Stimulated activated naive B cell treated with anti-CD40 and anti-IgM and Interleukin-4, amounts not matched to agents 10 μg/mL and 1 μg/mL and 100 μg/mL, for 72 hours (primary cell): ENCODE measurements at regions not wholly inside any gene's neighbourhood (a gene's known extent, or its start where the extent isn't known, plus 50 kb on each side); places are given as distances from the start of the nearest gene placed in this dataset.

ENCODE experiments used
- ATAC-seq, 2 donors: fragments of 150-1000 bp; cut with Tn5 transposase; replicated peaks; 2 replicates each; pipeline ENCODE4 v1.10.0; 2021; ENCODE audit warnings: moderate library complexity in 1 of 2
- DNase-seq: peaks from one replicate; pipeline ENCODE4 v3.0.0; 2021
- H3K27ac Mint-ChIP-seq: one replicate; pipeline ENCODE4 v1.8.0; 2022; ENCODE audit warnings: mild to moderate bottlenecking, mixed read lengths
- H3K27me3 Mint-ChIP-seq, 2 donors: one replicate each; pipeline ENCODE4 v1.8.0; 2022; ENCODE audit warnings: mixed read lengths in 2 of 2
- H3K36me3 Mint-ChIP-seq, 2 donors: one replicate each; pipeline ENCODE4 v1.8.0; 2022; ENCODE audit warnings: mixed read lengths in 2 of 2, mild to moderate bottlenecking in 1 of 2
- H3K4me1 Mint-ChIP-seq, 2 donors: one replicate each; pipeline ENCODE4 v1.8.0; 2022; ENCODE audit warnings: mixed read lengths in 2 of 2, mild to moderate bottlenecking in 1 of 2
- H3K4me3 Mint-ChIP-seq, 2 donors: one replicate each; pipeline ENCODE4 v1.8.0; 2022; ENCODE audit warnings: mild to moderate bottlenecking in 2 of 2, mixed read lengths in 2 of 2, moderate library complexity in 1 of 2
- H3K9me3 Mint-ChIP-seq, 2 donors: one replicate each; pipeline ENCODE4 v1.8.0; 2022; ENCODE audit warnings: mixed read lengths in 2 of 2, mild to moderate bottlenecking in 1 of 2

DNA sequence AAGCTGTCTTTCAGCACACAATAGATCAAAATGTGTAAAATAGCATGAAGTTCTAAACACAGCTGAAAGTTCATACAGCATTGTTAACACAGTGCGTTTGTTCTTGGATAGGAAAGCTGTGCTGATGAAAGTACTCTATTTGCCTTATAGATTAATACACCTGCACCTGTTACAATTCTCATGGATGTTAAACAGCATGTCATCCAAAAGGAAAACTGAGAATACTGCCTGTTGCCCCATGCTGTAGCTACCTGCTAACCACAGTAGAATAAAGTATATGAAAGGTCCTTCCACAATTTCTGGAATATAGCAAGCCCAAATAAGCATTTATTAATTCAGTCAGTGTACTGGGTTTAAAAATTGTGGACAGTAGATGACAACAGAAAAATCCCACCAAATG lies 166.7 kb upstream of the DTNA start:
- Mint-ChIP-seq H3K4me3 (no peak overlapping the region), H3K9me3 (peaks cover 0 to 6% of the 10 kb centered on the region in 2 donors), H3K27ac (no peak overlapping the region), H3K4me1 (no peaks in the 10 kb centered on the region), H3K27me3 (no peaks in the 10 kb centered on the region), H3K36me3 (no peaks in the 10 kb centered on the region)
- DNase-seq = no peak
- ATAC-seq = no peak

DNA sequence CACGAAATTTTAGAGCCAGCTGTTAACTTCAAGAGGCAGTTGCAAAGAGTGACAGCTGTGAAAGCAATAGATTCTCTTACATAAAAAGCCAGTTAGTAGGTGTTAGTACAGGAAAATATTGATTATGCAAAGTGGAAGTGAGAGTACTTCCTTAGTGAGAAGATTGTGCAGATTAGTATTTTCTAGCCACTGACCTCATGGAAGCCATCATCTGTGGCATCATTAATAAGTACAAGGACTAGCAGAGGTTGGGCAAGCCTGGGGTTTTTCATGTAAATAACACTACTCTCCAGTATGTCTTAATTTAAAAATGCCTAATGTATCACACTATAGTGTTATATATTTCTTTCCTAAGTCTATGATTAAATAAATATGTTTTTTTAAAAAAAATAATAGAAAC lies 166.2 kb upstream of the DTNA start:
- peaks cover 0 to 6% of the 10 kb centered on the region in 2 donors for H3K9me3 Mint-ChIP-seq
- no peak for DNase-seq

DNA sequence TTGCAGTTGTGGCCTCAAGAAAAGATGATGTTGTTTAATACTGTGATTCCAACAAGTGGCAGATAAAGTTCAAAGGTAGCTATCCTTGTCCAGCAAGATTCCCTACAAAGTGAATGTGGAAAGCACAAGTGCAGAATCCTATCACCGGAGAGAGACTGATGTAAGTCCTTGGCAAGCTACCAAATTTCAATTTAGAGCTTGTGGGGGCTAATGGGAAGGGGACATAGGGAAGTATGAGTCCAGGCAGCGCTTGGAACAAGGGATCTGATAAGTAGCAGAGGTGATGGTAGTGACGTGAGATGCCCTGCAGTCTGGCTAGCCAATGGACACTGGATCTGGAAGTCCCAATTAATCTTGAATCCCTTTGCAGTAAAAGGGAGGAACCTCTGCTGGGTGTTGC lies 165.2 kb upstream of the DTNA start:
- Mint-ChIP-seq H3K4me3 (no peak overlapping the region), H3K27ac (no peak overlapping the region), H3K27me3 (no peaks in the 10 kb centered on the region), H3K9me3 (peaks cover 0 to 6% of the 10 kb centered on the region in 2 donors), H3K4me1 (no peaks in the 10 kb centered on the region), H3K36me3 (no peaks in the 10 kb centered on the region)
- ATAC-seq = no peak
- no peak for DNase-seq

More for the DNA sequence above, 166.2 kb upstream of the DTNA start:
- H3K36me3 Mint-ChIP-seq = no peaks in the 10 kb centered on the region
- ATAC-seq = no peak
- H3K27me3 Mint-ChIP-seq = no peaks in the 10 kb centered on the region
- H3K27ac Mint-ChIP-seq = no peak overlapping the region
- no peak overlapping the region for H3K4me3 Mint-ChIP-seq
- H3K4me1 Mint-ChIP-seq = no peaks in the 10 kb centered on the region

DNA sequence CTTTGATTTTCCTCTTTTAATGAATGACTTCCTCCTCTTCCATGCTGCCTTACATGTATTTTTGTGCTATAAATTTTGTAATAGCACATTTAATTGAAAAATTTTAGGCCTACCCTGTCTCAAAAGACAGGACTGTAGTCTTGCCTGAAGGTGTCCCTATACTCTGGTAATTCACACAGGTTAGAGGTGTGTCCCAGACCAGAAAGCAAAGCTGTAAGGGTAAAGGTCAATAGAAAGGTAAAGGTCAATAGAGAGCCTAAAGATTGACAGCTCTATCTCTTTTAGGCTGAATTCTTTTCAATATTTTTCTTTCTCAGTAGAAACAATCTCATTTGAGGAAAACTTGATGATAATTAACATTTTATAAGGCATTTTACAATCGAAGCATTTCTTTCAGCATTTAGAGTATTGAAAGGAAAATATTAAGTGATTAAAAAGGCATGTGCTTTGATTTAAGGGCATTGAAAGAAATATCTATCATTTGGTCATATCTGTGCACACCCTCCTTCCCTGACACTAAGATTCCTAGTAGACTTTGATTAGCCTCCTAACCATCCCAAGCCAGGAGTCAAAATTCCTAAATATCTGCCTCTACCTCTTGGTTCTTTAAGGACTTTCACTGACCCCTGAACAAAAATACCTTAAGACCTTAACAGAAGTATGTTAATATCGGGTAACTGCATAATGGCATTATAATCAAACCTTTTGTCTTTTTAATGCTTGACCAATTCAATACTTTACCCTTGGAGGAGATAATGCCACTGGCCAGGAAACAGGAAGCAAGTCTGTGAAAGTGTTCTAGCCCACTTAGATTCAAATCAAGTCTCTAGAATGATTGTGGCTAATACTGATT lies 161.8 kb upstream of the DTNA start:
- no peaks in the 10 kb centered on the region for H3K4me1 Mint-ChIP-seq
- H3K9me3 Mint-ChIP-seq = peaks cover 0 to 5% of the 10 kb centered on the region in 2 donors
- no peak for ATAC-seq
- H3K27ac Mint-ChIP-seq = no peak overlapping the region
- H3K4me3 Mint-ChIP-seq = no peak overlapping the region
- H3K27me3 Mint-ChIP-seq = no peaks in the 10 kb centered on the region
- no peaks in the 10 kb centered on the region for H3K36me3 Mint-ChIP-seq
- no peak for DNase-seq

- ATAC-seq (no peak), DNase-seq (no peak)
- H3K4me3 Mint-ChIP-seq = no peak overlapping the region
- H3K4me1 Mint-ChIP-seq = no peaks in the 10 kb centered on the region
- H3K36me3 Mint-ChIP-seq = no peaks in the 10 kb centered on the region
- H3K27me3 Mint-ChIP-seq = no peaks in the 10 kb centered on the region
- H3K9me3 Mint-ChIP-seq = peaks cover 0 to 5% of the 10 kb centered on the region in 2 donors
- no peak overlapping the region for H3K27ac Mint-ChIP-seq
Observed at GRCh38 chr18:34548973-34549294, 161.2 kb upstream of the DTNA start.

- no peak overlapping the region for H3K27ac Mint-ChIP-seq
- H3K27me3 Mint-ChIP-seq = no peaks in the 10 kb centered on the region
- H3K4me3 Mint-ChIP-seq = no peak overlapping the region
- no peak for ATAC-seq
- no peak for DNase-seq
- H3K9me3 Mint-ChIP-seq = peaks cover 0 to 5% of the 10 kb centered on the region in 2 donors
- H3K4me1 Mint-ChIP-seq = no peaks in the 10 kb centered on the region
- no peaks in the 10 kb centered on the region for H3K36me3 Mint-ChIP-seq
Observed at GRCh38 chr18:34549367-34549766, 160.7 kb upstream of the DTNA start.

DNA sequence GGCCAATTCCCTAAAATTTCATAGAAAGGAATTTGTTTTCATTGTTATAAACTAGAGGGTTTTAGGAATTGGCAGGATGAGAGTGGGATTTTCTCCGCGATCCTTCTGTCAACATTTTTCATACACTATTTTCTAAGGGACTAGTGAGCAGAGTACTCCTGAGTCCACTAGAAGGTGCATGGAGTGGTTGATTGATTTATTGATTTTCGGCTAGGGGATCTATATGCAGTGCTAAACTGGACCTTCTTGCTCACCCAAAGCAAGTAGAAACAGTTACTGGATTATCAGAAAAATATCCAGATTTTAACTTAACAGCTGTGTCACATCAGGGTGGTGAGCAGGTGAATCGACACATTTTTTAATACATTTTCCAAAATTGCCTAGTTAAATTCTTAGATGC lies 159.9 kb upstream of the DTNA start:
- Mint-ChIP-seq H3K27ac (no peak overlapping the region), H3K27me3 (no peaks in the 10 kb centered on the region), H3K9me3 (peaks cover under 1 to 2% of the 10 kb centered on the region in 2 donors), H3K4me1 (no peaks in the 10 kb centered on the region), H3K4me3 (no peak overlapping the region), H3K36me3 (no peaks in the 10 kb centered on the region)
- ATAC-seq = no peak
- no peak for DNase-seq

- H3K36me3 Mint-ChIP-seq = no peaks in the 10 kb centered on the region
- H3K9me3 Mint-ChIP-seq = peaks cover 3 to 4% of the 10 kb centered on the region in 2 donors
- H3K27me3 Mint-ChIP-seq = no peaks in the 10 kb centered on the region
- no peak for ATAC-seq
- H3K4me1 Mint-ChIP-seq = no peaks in the 10 kb centered on the region
- H3K27ac Mint-ChIP-seq = no peak overlapping the region
- DNase-seq = no peak
- no peak overlapping the region for H3K4me3 Mint-ChIP-seq
Observed at GRCh38 chr18:34550902-34551301, 159.2 kb upstream of the DTNA start.

- ATAC-seq (no peak), DNase-seq (no peak)
- Mint-ChIP-seq H3K27me3 (no peaks in the 10 kb centered on the region), H3K9me3 (peaks cover 2 to 4% of the 10 kb centered on the region in 2 donors), H3K4me3 (no peak overlapping the region), H3K36me3 (no peaks in the 10 kb centered on the region), H3K4me1 (no peaks in the 10 kb centered on the region), H3K27ac (no peak overlapping the region)
Observed at GRCh38 chr18:34551824-34552223, 158.3 kb upstream of the DTNA start.

- H3K4me3 Mint-ChIP-seq = no peak overlapping the region
- H3K36me3 Mint-ChIP-seq = no peaks in the 10 kb centered on the region
- DNase-seq (no peak), ATAC-seq (no peak)
- no peaks in the 10 kb centered on the region for H3K27me3 Mint-ChIP-seq
- peaks cover 0 to 4% of the 10 kb centered on the region in 2 donors for H3K9me3 Mint-ChIP-seq
- H3K4me1 Mint-ChIP-seq = no peaks in the 10 kb centered on the region
- no peak overlapping the region for H3K27ac Mint-ChIP-seq
Observed at GRCh38 chr18:34562252-34562870, 147.7 kb upstream of the DTNA start.

DNA sequence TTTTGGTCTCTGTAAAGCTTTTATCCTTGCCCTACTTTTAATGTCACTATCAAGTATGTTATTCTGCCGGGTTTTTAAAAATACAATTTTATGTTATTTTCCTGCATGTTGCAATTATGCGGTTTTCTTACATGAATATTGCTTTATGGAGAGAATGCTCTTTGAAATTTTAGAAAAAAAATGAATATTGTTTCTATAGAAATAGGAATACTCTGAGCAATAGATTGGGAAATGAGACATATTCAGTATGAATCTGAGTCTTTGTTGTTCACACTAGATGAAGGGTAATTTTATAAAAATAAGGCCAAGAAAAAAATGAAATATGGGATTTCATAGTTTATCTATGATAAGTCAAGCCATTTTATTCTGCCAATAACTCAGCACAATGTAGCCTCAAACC lies 142.2 kb upstream of the DTNA start:
- no peak overlapping the region for H3K4me3 Mint-ChIP-seq
- no peak overlapping the region for H3K27ac Mint-ChIP-seq
- no peaks in the 10 kb centered on the region for H3K36me3 Mint-ChIP-seq
- ATAC-seq (no peak), DNase-seq (no peak)
- no peaks in the 10 kb centered on the region for H3K27me3 Mint-ChIP-seq
- peaks cover 0 to 4% of the 10 kb centered on the region in 2 donors for H3K9me3 Mint-ChIP-seq
- H3K4me1 Mint-ChIP-seq = no peaks in the 10 kb centered on the region

- no peak overlapping the region for H3K4me3 Mint-ChIP-seq
Observed at GRCh38 chr18:34576622-34577021, 133.5 kb upstream of the DTNA start.

DNA sequence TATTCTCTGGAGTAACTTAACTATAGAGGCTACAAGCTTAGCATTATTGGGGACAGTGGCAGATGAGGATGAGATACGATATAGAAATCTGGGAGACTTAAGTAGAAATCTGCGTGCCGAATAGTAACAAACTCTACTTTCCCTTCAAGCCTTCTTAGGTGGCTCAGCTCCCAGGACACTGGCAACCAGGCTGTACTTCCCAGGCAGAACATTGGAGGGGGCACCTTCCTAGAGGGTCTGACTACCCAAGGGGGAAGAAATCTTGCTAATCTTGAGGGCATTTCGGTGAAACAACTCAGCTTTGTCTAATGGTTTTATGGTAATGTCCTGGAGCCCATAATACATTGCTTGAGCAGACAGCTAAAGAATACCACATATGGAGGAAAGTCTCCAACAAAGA lies 126.2 kb upstream of the DTNA start:
- no peaks in the 10 kb centered on the region for H3K4me1 Mint-ChIP-seq
- no peaks in the 10 kb centered on the region for H3K36me3 Mint-ChIP-seq
- peaks cover 5 to 6% of the 10 kb centered on the region in 2 donors for H3K9me3 Mint-ChIP-seq
- H3K27me3 Mint-ChIP-seq = no peaks in the 10 kb centered on the region
- ATAC-seq (no peak), DNase-seq (no peak)
- no peak overlapping the region for H3K4me3 Mint-ChIP-seq
- no peak overlapping the region for H3K27ac Mint-ChIP-seq

More at GRCh38 chr18:34576622-34577021, 133.5 kb upstream of the DTNA start:
- Mint-ChIP-seq H3K27ac (no peak overlapping the region), H3K9me3 (peaks cover 2 to 13% of the 10 kb centered on the region in 2 donors), H3K4me1 (no peaks in the 10 kb centered on the region), H3K27me3 (no peaks in the 10 kb centered on the region), H3K36me3 (no peaks in the 10 kb centered on the region)
- DNase-seq (no peak), ATAC-seq (no peak)

GRCh38 chr18:34590503-34590902 lies 119.6 kb upstream of the DTNA start:
- DNase-seq = no peak
- Mint-ChIP-seq H3K27ac (no peak overlapping the region), H3K9me3 (no peaks in the 10 kb centered on the region), H3K27me3 (no peaks in the 10 kb centered on the region), H3K4me1 (no peaks in the 10 kb centered on the region), H3K36me3 (no peaks in the 10 kb centered on the region), H3K4me3 (no peak overlapping the region)
- ATAC-seq = no peak

GRCh38 chr18:34591920-34592444 lies 118.1 kb upstream of the DTNA start:
- no peak for DNase-seq
- ATAC-seq = no peak
- no peak overlapping the region for H3K4me3 Mint-ChIP-seq
- no peaks in the 10 kb centered on the region for H3K36me3 Mint-ChIP-seq
- no peaks in the 10 kb centered on the region for H3K4me1 Mint-ChIP-seq
- peaks cover 0 to 2% of the 10 kb centered on the region in 2 donors for H3K9me3 Mint-ChIP-seq
- H3K27ac Mint-ChIP-seq = no peak overlapping the region
- no peaks in the 10 kb centered on the region for H3K27me3 Mint-ChIP-seq
